Bone marrow (tissue), 2 donors: ENCODE measurements at regions not wholly inside any gene's neighbourhood (a gene's known extent, or its start where the extent isn't known, plus 50 kb on each side); places are given as distances from the start of the nearest gene placed in this dataset.
"Not testable (repeated sequence)": the region's sequence is repeated elsewhere in the genome, so short reads cannot be mapped to it uniquely, and the experiment has no call there.

Source experiments
- DNase-seq, 2 donors: peaks; one replicate each; lab custom pipeline; 2025; lab: John Stamatoyannopoulos, UW

GRCh38 chr9:33695299-33695698, 100.1 kb upstream of the PRSS3 start:
- no peak for DNase-seq

GRCh38 chr9:33695856-33696255, 99.5 kb upstream of the PRSS3 start:
- no peak for DNase-seq

GRCh38 chr9:33697171-33697570, 98.2 kb upstream of the PRSS3 start:
- DNase-seq: no peak

- DNase-seq: no peak
Measured at GRCh38 chr9:33698267-33698666, 97.1 kb upstream of the PRSS3 start.

- not testable (repeated sequence) for DNase-seq
Measured at GRCh38 chr9:33700940-33701339, 94.4 kb upstream of the PRSS3 start.

GRCh38 chr9:33703430-33704102, 91.8 kb upstream of the PRSS3 start:
- no peak for DNase-seq

GRCh38 chr9:33705440-33705839, 89.9 kb upstream of the PRSS3 start:
- not testable (repeated sequence) for DNase-seq

GRCh38 chr9:33708441-33708840, 86.9 kb upstream of the PRSS3 start:
- DNase-seq: no peak

GRCh38 chr9:33709269-33709668, 86.1 kb upstream of the PRSS3 start:
- DNase-seq: no peak

GRCh38 chr9:33711418-33711817, 83.9 kb upstream of the PRSS3 start:
- not testable (repeated sequence) for DNase-seq

GRCh38 chr9:33714989-33715388, 80.4 kb upstream of the PRSS3 start:
- DNase-seq: no peak

- peak in 1 of 2 donors; percentile 14 for DNase-seq
Measured at GRCh38 chr9:33718987-33719386, 76.4 kb upstream of the PRSS3 start.

- no peak for DNase-seq
Measured at GRCh38 chr9:33719581-33720374, 75.6 kb upstream of the PRSS3 start.

- peak; percentile 40 to 74 for DNase-seq
Measured at GRCh38 chr9:33721674-33722358, 73.5 kb upstream of the PRSS3 start.

GRCh38 chr9:33722359-33722675, 73.0 kb upstream of the PRSS3 start:
- no peak for DNase-seq

- no peak for DNase-seq
Measured at GRCh38 chr9:33728613-33729012, 66.7 kb upstream of the PRSS3 start.

GRCh38 chr9:33731142-33731541, 64.2 kb upstream of the PRSS3 start:
- no peak for DNase-seq

GRCh38 chr9:33731625-33732024, 63.7 kb upstream of the PRSS3 start:
- DNase-seq: no peak

GRCh38 chr9:33734247-33734940, 61.0 kb upstream of the PRSS3 start:
- not testable (repeated sequence) for DNase-seq

- DNase-seq: not testable (repeated sequence)
Measured at GRCh38 chr9:33734941-33735835, 60.2 kb upstream of the PRSS3 start.
